ENCODE measurements at regions not wholly inside any gene's neighbourhood (a gene's known extent, or its start where the extent isn't known, plus 50 kb on each side); places are given as distances from the start of the nearest gene placed in this dataset.

DNA sequence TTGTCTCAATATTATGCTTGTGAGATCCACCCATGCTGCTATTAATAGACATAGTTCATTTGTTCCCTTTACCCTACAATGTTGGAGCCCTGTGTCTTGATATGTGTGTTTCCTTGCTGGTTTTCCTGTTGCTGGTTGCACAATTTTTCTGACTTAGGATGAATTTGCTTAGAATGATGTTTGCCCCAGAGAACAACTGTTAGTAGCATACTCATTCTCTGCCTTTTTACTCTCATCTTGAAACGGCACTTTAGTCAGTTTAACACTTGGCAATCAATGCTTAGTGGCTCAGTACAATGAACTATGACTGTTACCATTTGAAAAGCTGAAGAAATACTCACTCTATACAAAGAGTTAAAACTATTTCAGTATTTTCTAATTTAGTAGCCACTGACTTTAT, 158.8 kb upstream of the NDST4 start:
- TF ChIP-seq POLR2A (IDR thresholded peaks at IDR 0.05; ENCODE audit: low read depth, low read length): no peak
- TF ChIP-seq TAF1 (IDR thresholded peaks at IDR 0.05; ENCODE audit: borderline replicate concordance, low read depth, low read length): no peak
